K562 (cell line): ENCODE measurements at regions not wholly inside any gene's neighbourhood (a gene's known extent, or its start where the extent isn't known, plus 50 kb on each side); places are given as distances from the start of the nearest gene placed in this dataset.

Experiments used
- CHAMP1 ChIP-seq: fragments of 450-650 bp; IDR thresholded peaks from 2 replicates; pipeline ENCODE4 v1.6.1; 2016; ENCODE audit warnings: mild to moderate bottlenecking
- CREB3 ChIP-seq: fragments of 450-650 bp; conservative IDR thresholded peaks from 2 replicates; pipeline ENCODE4 v1.6.1; 2016; ENCODE audit warnings: missing genetic modification characterization, low read depth, mild to moderate bottlenecking, missing compliant biosample characterization, moderate library complexity
- DEAF1 ChIP-seq: fragments of 450-650 bp; formaldehyde crosslinking; IDR thresholded peaks from 2 replicates; pipeline ENCODE4 v1.4.0; 2020; ENCODE audit warnings: mild to moderate bottlenecking, moderate library complexity
- E2F3 ChIP-seq: fragments of 250-450 bp; sonication (Bioruptor Pico); IDR thresholded peaks from 2 replicates; pipeline ENCODE4 v1.4.0; 2020; ENCODE audit warnings: mild to moderate bottlenecking
- HDAC8 ChIP-seq: fragments of 450-650 bp; IDR thresholded peaks from 2 replicates; pipeline ENCODE4 v1.6.1; 2016; ENCODE audit warnings: mild to moderate bottlenecking, missing genetic modification characterization, moderate library complexity, missing compliant biosample characterization
- HNRNPK ChIP-seq: fragments of 200-400 bp; formaldehyde crosslinking; IDR thresholded peaks from one replicate; pipeline ENCODE4 v1.6.1; 2018; ENCODE audit warnings: mild to moderate bottlenecking, low read depth, low read length; ENCODE audit not compliant: poor library complexity, severe bottlenecking
- ILF3 ChIP-seq: fragments of 450-650 bp; IDR thresholded peaks from 2 replicates; pipeline ENCODE4 v1.6.1; 2018; ENCODE audit warnings: antibody characterized with exemption, mild to moderate bottlenecking, moderate library complexity, borderline replicate concordance
- KDM1A ChIP-seq, 2 experiments: fragments of 450-650 bp; IDR thresholded peaks; 2 replicates each; pipeline ENCODE4 v1.6.1; 2016; ENCODE audit warnings: mild to moderate bottlenecking in 2 of 2
- MAFG ChIP-seq: fragments of 450-650 bp; conservative IDR thresholded peaks from 2 replicates; pipeline ENCODE4 v1.6.1; 2016; ENCODE audit warnings: missing genetic modification characterization, missing compliant biosample characterization
- MCM7 ChIP-seq, 2 experiments: fragments of 450-650 bp; IDR thresholded peaks; 2 replicates each; pipeline ENCODE4 v1.6.1; 2016 to 2018
- MEF2A ChIP-seq: IDR thresholded peaks from 2 replicates; pipeline ENCODE4 v1.6.1; 2011; ENCODE audit warnings: low read depth, mild to moderate bottlenecking, low read length, moderate library complexity; ENCODE audit not compliant: control insufficient read depth
- POLR2G ChIP-seq: fragments of 200-400 bp; formaldehyde crosslinking; IDR thresholded peaks from 2 replicates; pipeline ENCODE4 v1.6.1; 2017; ENCODE audit warnings: low read depth, mild to moderate bottlenecking, antibody characterized with exemption, low read length, moderate library complexity
- PTTG1 ChIP-seq: fragments of 450-650 bp; IDR thresholded peaks from 2 replicates; pipeline ENCODE4 v1.6.1; 2016; ENCODE audit warnings: low read depth, mild to moderate bottlenecking, missing genetic modification characterization, missing compliant biosample characterization
- RCOR1 ChIP-seq, 2 experiments: IDR thresholded peaks; 2 replicates each; pipeline ENCODE4 v1.6.1; 2012; ENCODE audit warnings: low read depth in 2 of 2, low read length in 2 of 2, borderline replicate concordance in 1 of 2, improper control_type of control experiment in 1 of 2
- SAFB ChIP-seq: fragments of 200-400 bp; formaldehyde crosslinking; IDR thresholded peaks from 2 replicates; pipeline ENCODE4 v1.6.1; 2017; ENCODE audit warnings: low read depth, low read length, borderline replicate concordance
- THRAP3 ChIP-seq: fragments of 450-650 bp; IDR thresholded peaks from 2 replicates; pipeline ENCODE4 v1.6.1; 2016; ENCODE audit warnings: mild to moderate bottlenecking, inconsistent platforms, borderline replicate concordance
- ZNF586 ChIP-seq: fragments of 450-650 bp; formaldehyde crosslinking; conservative IDR thresholded peaks from 2 replicates; pipeline ENCODE4 v1.4.0; 2020; ENCODE audit warnings: mild to moderate bottlenecking, moderate library complexity
- ZNF695 ChIP-seq: fragments of 450-650 bp; formaldehyde crosslinking; IDR thresholded peaks from 2 replicates; pipeline ENCODE4 v1.4.0; 2020; ENCODE audit warnings: mild to moderate bottlenecking, moderate library complexity
- ZNF707 ChIP-seq: fragments of 250-450 bp; sonication (Bioruptor Pico); conservative IDR thresholded peaks from 2 replicates; pipeline ENCODE4 v1.8.0; 2022; ENCODE audit warnings: inconsistent platforms, mild to moderate bottlenecking, moderate library complexity
- TF ChIP-seq, protein P1 (sequence below): fragments of 450-650 bp; formaldehyde crosslinking; IDR thresholded peaks from 2 replicates; pipeline ENCODE4 v1.4.0; 2022; ENCODE audit warnings: missing genetic modification characterization
- TF ChIP-seq, protein P2 (sequence below): fragments of 250-450 bp; sonication (Bioruptor Pico); IDR thresholded peaks from 2 replicates; pipeline ENCODE4 v1.5.0; 2020; ENCODE audit warnings: mild to moderate bottlenecking

GRCh38 chr6:50962213-50962759 lies 143.6 kb downstream of the TFAP2B start (continued):
- TF ChIP-seq, protein P1, sequence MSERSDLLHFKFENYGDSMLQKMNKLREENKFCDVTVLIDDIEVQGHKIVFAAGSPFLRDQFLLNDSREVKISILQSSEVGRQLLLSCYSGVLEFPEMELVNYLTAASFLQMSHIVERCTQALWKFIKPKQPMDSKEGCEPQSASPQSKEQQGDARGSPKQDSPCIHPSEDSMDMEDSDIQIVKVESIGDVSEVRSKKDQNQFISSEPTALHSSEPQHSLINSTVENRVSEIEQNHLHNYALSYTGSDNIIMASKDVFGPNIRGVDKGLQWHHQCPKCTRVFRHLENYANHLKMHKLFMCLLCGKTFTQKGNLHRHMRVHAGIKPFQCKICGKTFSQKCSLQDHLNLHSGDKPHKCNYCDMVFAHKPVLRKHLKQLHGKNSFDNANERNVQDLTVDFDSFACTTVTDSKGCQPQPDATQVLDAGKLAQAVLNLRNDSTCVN (CRISPR knock-in tag), result peak; percentile 79; the same call in 1 of the 2 replicates
- TF ChIP-seq POLR2G (no peak), DEAF1 (0 out of 2 replicates have a peak, but pooled peaks have one; percentile 37), THRAP3 (no peak), KDM1A (IDR thresholded peaks at IDR 0.05) (0 out of 4 replicates have a peak, but pooled peaks of 1 of the 2 experiments have one; percentile 40), ZNF586 (CRISPR knock-in tag) (no peak), ZNF695 (0 out of 2 replicates have a peak, but pooled peaks have one; percentile 66), MAFG (tag) (peak; percentile 54), HNRNPK (no peak), PTTG1 (tag) (no peak), SAFB (no peak), E2F3 (CRISPR knock-in tag) (0 out of 2 replicates have a peak, but pooled peaks have one; percentile 19), CHAMP1 (peak; percentile 69), ZNF707 (no peak), CREB3 (tag) (0 out of 2 replicates have a peak, but pooled peaks have one; percentile 18), ILF3 (no peak), HDAC8 (tag) (no peak), MCM7 (IDR thresholded peaks at IDR 0.05) (no peak), MEF2A (no peak), RCOR1 (IDR thresholded peaks at IDR 0.05; ENCODE audit: borderline replicate concordance in 1 of 2, low read depth in 2 of 2, low read length in 2 of 2) (no peak)
- TF ChIP-seq, protein P2, sequence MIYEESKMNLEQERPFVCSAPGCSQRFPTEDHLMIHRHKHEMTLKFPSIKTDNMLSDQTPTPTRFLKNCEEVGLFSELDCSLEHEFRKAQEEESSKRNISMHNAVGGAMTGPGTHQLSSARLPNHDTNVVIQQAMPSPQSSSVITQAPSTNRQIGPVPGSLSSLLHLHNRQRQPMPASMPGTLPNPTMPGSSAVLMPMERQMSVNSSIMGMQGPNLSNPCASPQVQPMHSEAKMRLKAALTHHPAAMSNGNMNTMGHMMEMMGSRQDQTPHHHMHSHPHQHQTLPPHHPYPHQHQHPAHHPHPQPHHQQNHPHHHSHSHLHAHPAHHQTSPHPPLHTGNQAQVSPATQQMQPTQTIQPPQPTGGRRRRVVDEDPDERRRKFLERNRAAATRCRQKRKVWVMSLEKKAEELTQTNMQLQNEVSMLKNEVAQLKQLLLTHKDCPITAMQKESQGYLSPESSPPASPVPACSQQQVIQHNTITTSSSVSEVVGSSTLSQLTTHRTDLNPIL, result no peak
